Gastrocnemius medialis (tissue), 4 donors: ENCODE measurements at regions not wholly inside any gene's neighbourhood (a gene's known extent, or its start where the extent isn't known, plus 50 kb on each side); places are given as distances from the start of the nearest gene placed in this dataset.

Experiments
- CTCF ChIP-seq, 5 experiments: fragments of 450-650 bp in 3 of 5; fragments of 200-600 bp in 2 of 5; sonication (generic) in 2 of 5; IDR thresholded peaks in 4 of 5; conservative IDR thresholded peaks in 1 of 5; 1 replicate in 4 of 5; 2 replicates in 1 of 5; pipeline ENCODE4 v1.5.1; 2016 to 2019; ENCODE audit warnings: antibody characterized with exemption in 5 of 5, mild to moderate bottlenecking in 3 of 5, moderate library complexity in 3 of 5
- POLR2A ChIP-seq, 2 donors: fragments of 450-650 bp; IDR thresholded peaks; one replicate each; pipeline ENCODE4 v1.6.1; 2017; ENCODE audit warnings: antibody characterized with exemption in 2 of 2, mild to moderate bottlenecking in 2 of 2, moderate library complexity in 2 of 2

- TF ChIP-seq CTCF (IDR thresholded peaks at IDR 0.05 in 4 of 5, conservative IDR thresholded peaks at IDR 0.05 in 1 of 5): no peak
- no peak for TF ChIP-seq POLR2A (IDR thresholded peaks at IDR 0.05)
These were observed 113.4 kb upstream of the ALDH1B1 start for GRCh38 chr9:38278931-38279679.
